ENCODE measurements at regions not wholly inside any gene's neighbourhood (a gene's known extent, or its start where the extent isn't known, plus 50 kb on each side); places are given as distances from the start of the nearest gene placed in this dataset.

DNA sequence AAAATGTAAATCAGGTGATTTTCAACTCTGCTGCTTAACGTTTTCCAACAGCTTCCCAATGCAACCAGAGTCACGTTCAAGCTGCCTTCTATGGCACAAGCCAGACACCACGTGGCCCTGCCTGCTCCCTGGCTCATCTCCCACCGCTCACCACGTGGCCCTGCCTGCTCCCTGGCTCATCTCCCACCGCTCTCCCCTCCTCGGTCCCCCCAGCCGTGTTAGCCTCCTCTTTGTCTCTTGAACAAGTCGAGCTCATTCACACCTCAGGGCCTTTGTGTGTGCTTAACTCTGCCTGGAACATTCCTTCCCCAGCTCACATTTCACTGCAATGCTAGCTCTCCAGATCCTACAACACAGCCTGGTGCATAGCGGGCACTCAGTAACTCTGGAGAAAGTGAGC lies 307.6 kb downstream of the CTTN start:
- H3K4me1 ChIP-seq (ENCODE audit: control insufficient read depth, insufficient read depth, low read length), result no peaks in the 10 kb centered on the region
- no peak overlapping the region for H3K4me3 ChIP-seq (ENCODE audit: low read length)
- H3K27me3 ChIP-seq (ENCODE audit: control insufficient read depth, insufficient read depth, low read length), result no peaks in the 10 kb centered on the region
- no peak overlapping the region for H3K9ac ChIP-seq (ENCODE audit: low read length)
- no peaks in the 10 kb centered on the region for H3K9me3 ChIP-seq (ENCODE audit: control insufficient read depth, low read length)
- no peaks in the 10 kb centered on the region for H3K36me3 ChIP-seq (ENCODE audit: control insufficient read depth, insufficient read depth, low read length)

DNA sequence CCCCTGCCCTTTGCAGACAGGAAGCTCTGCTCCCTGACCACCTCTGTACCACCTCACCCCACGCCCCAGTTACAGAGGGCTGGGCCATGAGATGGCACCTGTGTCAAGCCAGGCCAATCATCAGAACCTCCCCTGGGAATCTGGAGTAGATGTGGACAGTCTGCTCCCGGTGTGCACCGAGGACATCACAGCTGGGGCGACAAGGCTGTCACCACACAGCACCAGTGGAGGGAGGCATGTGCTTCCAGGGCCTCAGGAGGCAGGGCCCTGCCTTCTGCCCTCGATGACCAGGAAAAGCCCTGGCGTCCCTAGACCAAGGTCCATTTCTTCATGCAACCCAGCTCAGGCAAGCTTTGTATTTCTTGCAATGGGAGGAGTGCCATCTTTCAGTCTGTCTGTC lies 309.5 kb downstream of the CTTN start:
- no peaks in the 10 kb centered on the region for H3K36me3 ChIP-seq (ENCODE audit: control insufficient read depth, insufficient read depth, low read length)
- no peak overlapping the region for H3K9ac ChIP-seq (ENCODE audit: low read length)
- H3K4me3 ChIP-seq (ENCODE audit: low read length), result no peak overlapping the region
- no peaks in the 10 kb centered on the region for H3K9me3 ChIP-seq (ENCODE audit: control insufficient read depth, low read length)
- no peaks in the 10 kb centered on the region for H3K27me3 ChIP-seq (ENCODE audit: control insufficient read depth, insufficient read depth, low read length)
- H3K4me1 ChIP-seq (ENCODE audit: control insufficient read depth, insufficient read depth, low read length), result peaks cover 9% of the 10 kb centered on the region

- peaks cover 10% of the 10 kb centered on the region for H3K4me1 ChIP-seq (ENCODE audit: control insufficient read depth, insufficient read depth, low read length)
- H3K9me3 ChIP-seq (ENCODE audit: control insufficient read depth, low read length), result no peaks in the 10 kb centered on the region
- H3K4me3 ChIP-seq (ENCODE audit: low read length), result no peak overlapping the region
- no peaks in the 10 kb centered on the region for H3K27me3 ChIP-seq (ENCODE audit: control insufficient read depth, insufficient read depth, low read length)
- H3K9ac ChIP-seq (ENCODE audit: low read length), result no peak overlapping the region
- no peaks in the 10 kb centered on the region for H3K36me3 ChIP-seq (ENCODE audit: control insufficient read depth, insufficient read depth, low read length)
Observed at GRCh38 chr11:70709596-70709995, 311.3 kb downstream of the CTTN start.

DNA sequence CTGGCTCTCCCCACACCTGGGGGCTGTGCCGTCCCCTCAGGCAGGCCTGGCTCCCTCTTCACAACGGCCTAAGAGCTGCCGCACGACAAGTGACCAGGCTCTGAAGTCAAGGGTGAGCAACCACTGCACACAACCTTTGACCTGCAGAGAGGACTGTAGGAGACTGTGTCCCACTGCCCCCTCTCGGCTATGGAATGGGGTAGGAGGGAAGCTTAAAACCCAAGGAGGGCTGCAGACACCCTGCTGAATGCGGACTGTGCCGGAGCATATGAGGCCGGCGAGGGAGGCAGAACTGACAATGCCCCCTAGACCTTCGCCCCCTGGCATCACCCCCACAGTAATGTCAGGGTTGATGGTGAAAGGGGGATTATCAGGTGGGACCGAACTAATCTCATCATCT lies 311.9 kb downstream of the CTTN start:
- H3K4me1 ChIP-seq (ENCODE audit: control insufficient read depth, insufficient read depth, low read length), result peaks cover 10% of the 10 kb centered on the region
- no peak overlapping the region for H3K9ac ChIP-seq (ENCODE audit: low read length)

DNA sequence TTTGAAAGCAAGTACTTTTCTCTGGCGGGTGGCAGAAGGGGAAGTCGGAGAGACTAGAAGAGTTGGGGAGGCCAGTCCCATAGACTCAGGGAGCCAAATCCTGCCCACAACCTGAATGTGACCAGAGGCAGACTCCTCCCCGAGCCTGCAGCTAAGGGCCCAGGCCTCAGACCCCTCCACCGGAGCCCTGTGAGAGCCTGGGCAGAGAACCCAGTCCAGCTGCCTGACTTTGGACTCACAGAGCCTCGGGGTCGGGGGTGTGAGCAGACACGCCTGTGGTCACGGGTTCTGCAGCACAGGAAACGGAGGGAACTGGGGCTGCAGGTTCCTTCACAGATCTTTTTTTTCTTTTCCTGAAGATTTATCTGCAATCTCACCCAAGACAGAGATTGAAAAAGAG lies 312.3 kb downstream of the CTTN start:
- H3K9me3 ChIP-seq (ENCODE audit: control insufficient read depth, low read length), result no peaks in the 10 kb centered on the region
- no peak overlapping the region for H3K9ac ChIP-seq (ENCODE audit: low read length)
- H3K27me3 ChIP-seq (ENCODE audit: control insufficient read depth, insufficient read depth, low read length), result no peaks in the 10 kb centered on the region
- H3K36me3 ChIP-seq (ENCODE audit: control insufficient read depth, insufficient read depth, low read length), result no peaks in the 10 kb centered on the region
- no peak overlapping the region for H3K4me3 ChIP-seq (ENCODE audit: low read length)
- H3K4me1 ChIP-seq (ENCODE audit: control insufficient read depth, insufficient read depth, low read length), result peaks cover 10% of the 10 kb centered on the region

More for the DNA sequence above, 311.9 kb downstream of the CTTN start:
- H3K27me3 ChIP-seq (ENCODE audit: control insufficient read depth, insufficient read depth, low read length), result no peaks in the 10 kb centered on the region
- no peaks in the 10 kb centered on the region for H3K9me3 ChIP-seq (ENCODE audit: control insufficient read depth, low read length)
- no peak overlapping the region for H3K4me3 ChIP-seq (ENCODE audit: low read length)
- no peaks in the 10 kb centered on the region for H3K36me3 ChIP-seq (ENCODE audit: control insufficient read depth, insufficient read depth, low read length)

DNA sequence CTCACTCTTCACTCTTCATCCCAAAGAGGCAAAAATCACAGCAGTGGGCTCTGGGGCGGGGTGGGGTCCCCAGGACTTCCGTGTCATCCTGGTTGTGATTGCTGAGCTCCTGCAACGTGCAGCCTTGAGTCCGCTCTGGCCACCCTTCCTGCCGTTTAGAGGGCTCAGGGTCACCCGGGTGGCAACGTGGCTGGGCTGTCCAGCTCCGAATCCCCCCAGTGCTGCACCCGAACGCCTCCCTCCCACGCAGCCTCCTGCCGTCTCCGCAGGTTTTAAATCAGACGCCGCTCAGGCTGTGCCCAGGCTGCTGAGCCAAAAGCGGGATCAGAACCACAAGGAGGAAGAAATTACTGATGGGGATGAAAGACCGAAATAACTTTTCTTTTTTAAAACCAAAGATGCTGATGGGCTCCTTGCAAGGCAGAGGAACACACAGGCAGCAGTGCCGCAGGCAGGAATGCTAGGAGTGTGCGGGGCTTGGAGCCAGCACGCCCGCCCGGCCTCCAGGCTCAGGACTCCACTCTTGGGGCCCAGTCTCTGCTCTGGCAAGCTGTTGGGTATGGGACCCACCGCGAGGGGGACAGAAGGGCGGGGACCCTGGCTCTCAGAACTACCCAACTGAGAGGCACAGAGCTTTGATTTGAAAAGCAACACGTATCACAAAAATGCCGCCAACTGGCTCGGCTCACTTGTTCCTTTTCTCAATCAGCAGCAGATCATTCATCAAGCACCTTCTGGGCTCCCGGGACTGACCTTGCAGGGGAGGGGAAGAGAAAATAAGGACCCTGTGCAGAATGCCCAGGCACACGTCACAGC lies 313.0 kb downstream of the CTTN start:
- H3K9me3 ChIP-seq (ENCODE audit: control insufficient read depth, low read length), result no peaks in the 10 kb centered on the region
- no peak overlapping the region for H3K4me3 ChIP-seq (ENCODE audit: low read length)
- H3K9ac ChIP-seq (ENCODE audit: low read length), result no peak overlapping the region
- no peaks in the 10 kb centered on the region for H3K27me3 ChIP-seq (ENCODE audit: control insufficient read depth, insufficient read depth, low read length)
- no peaks in the 10 kb centered on the region for H3K36me3 ChIP-seq (ENCODE audit: control insufficient read depth, insufficient read depth, low read length)
- peaks cover 10% of the 10 kb centered on the region for H3K4me1 ChIP-seq (ENCODE audit: control insufficient read depth, insufficient read depth, low read length)

- Histone ChIP-seq H3K27me3 (ENCODE audit: control insufficient read depth, insufficient read depth, low read length) (no peaks in the 10 kb centered on the region), H3K4me3 (ENCODE audit: low read length) (no peak overlapping the region), H3K9ac (ENCODE audit: low read length) (no peak overlapping the region), H3K9me3 (ENCODE audit: control insufficient read depth, low read length) (no peaks in the 10 kb centered on the region), H3K36me3 (ENCODE audit: control insufficient read depth, insufficient read depth, low read length) (no peaks in the 10 kb centered on the region), H3K4me1 (ENCODE audit: control insufficient read depth, insufficient read depth, low read length) (peaks cover 10% of the 10 kb centered on the region)
Observed at GRCh38 chr11:70711911-70712185, 313.5 kb downstream of the CTTN start.

DNA sequence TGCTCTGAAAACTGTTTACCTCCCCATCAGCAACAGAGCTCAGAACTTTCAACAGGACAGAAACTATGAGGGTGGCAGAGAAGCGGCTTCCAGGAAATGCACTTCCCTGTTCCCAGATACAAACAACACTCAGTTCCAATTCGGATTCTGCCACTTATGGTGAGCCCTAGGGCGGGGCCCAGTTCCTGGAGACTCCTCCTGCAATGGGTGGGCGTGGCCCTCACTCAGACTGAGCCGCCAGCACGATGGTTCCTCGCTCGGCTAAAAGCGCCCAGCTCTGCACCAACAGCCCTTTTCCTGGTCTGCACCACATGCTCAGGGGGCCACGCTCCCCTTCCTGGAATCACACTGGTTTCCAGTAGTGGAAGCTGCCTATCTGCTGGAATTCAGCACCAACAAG lies 314.1 kb downstream of the CTTN start:
- no peak overlapping the region for H3K9ac ChIP-seq (ENCODE audit: low read length)
- H3K4me1 ChIP-seq (ENCODE audit: control insufficient read depth, insufficient read depth, low read length), result peaks cover 10% of the 10 kb centered on the region
- H3K4me3 ChIP-seq (ENCODE audit: low read length), result no peak overlapping the region
- H3K36me3 ChIP-seq (ENCODE audit: control insufficient read depth, insufficient read depth, low read length), result no peaks in the 10 kb centered on the region
- H3K9me3 ChIP-seq (ENCODE audit: control insufficient read depth, low read length), result no peaks in the 10 kb centered on the region
- no peaks in the 10 kb centered on the region for H3K27me3 ChIP-seq (ENCODE audit: control insufficient read depth, insufficient read depth, low read length)

DNA sequence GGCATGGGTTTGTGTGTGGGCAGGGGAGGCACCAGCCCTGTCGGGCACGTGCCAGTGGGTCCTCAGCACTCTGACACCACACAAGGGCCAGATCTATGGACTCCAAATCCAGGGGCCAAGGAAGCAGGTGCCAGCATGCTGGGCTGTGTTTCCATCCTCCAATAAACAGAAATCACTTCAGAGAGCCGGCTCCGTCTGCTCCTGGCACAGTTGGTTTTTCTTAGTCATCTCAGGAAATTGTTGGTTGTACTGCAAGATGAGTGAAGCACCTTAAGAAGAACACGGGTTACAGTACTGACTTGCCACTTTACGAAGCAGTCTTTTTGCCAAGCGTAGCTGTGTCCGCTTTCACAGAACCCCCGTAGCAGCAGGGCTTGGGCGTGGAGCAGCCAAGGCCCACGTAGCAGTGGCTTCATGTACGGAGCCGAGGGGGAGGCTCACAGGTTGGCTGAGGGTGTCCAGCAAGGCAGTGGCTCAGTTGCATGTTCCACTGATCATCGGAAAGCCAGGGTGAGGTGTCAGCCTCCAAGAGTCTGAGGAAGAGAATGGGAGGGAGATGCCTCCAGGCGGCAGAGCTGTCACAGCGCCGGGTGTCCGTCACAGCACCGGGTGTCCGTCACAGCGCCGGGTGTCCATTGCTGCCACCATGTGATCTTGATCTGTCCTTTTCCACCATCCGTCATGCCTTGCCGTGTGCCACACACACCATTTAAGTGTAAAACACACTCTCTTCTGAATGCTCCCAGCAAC lies 314.9 kb downstream of the CTTN start:
- H3K27me3 ChIP-seq (ENCODE audit: control insufficient read depth, insufficient read depth, low read length), result no peaks in the 10 kb centered on the region
- H3K9me3 ChIP-seq (ENCODE audit: control insufficient read depth, low read length), result no peaks in the 10 kb centered on the region
- no peak overlapping the region for H3K4me3 ChIP-seq (ENCODE audit: low read length)

GRCh38 chr11:70713988-70714665 lies 315.8 kb downstream of the CTTN start:
- H3K27me3 ChIP-seq (ENCODE audit: control insufficient read depth, insufficient read depth, low read length), result no peaks in the 10 kb centered on the region
- H3K9ac ChIP-seq (ENCODE audit: low read length), result no peak overlapping the region
- peaks cover 10% of the 10 kb centered on the region for H3K4me1 ChIP-seq (ENCODE audit: control insufficient read depth, insufficient read depth, low read length)
- no peaks in the 10 kb centered on the region for H3K36me3 ChIP-seq (ENCODE audit: control insufficient read depth, insufficient read depth, low read length)
- H3K4me3 ChIP-seq (ENCODE audit: low read length), result no peak overlapping the region
- H3K9me3 ChIP-seq (ENCODE audit: control insufficient read depth, low read length), result no peaks in the 10 kb centered on the region

More for the DNA sequence above, 314.9 kb downstream of the CTTN start:
- H3K4me1 ChIP-seq (ENCODE audit: control insufficient read depth, insufficient read depth, low read length), result peaks cover 10% of the 10 kb centered on the region
- H3K9ac ChIP-seq (ENCODE audit: low read length), result no peak overlapping the region
- H3K36me3 ChIP-seq (ENCODE audit: control insufficient read depth, insufficient read depth, low read length), result no peaks in the 10 kb centered on the region

DNA sequence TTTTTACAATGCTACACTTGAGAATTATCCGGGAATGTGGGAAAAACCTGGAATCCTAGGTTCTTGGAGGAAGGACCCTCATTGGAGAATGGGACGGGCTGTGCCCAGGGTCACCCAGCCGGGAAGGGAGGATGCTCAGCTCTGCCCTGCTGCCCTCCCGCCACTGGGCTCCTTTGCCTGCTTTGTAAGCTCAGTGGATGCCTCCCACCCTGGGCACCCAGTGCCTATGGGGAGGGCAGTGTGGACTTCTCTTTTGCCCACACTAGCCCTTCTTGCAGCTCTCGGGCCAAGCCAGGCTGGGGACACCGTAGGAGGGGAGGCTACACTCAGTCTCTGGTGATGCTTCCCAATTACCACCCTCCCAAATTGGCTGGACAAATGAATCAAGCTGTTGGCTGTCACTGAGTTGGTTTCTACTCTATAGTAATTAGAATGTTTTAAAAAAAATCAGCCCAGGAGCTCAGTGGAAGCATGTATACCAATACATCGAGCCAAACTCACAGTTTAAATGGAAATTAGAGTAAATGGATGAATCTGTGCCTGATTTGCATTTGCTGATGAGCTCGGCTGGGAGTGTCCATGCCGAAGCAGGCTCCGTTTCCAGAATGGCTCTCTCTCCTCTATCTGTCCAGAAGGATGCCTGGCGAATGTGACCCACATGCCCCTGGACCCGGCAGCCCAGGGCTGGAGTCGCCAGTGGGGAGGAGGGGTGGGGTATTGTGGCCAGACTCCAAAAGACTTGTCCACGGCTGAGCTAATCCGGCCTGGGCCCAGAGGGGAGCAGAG lies 317.0 kb downstream of the CTTN start:
- Histone ChIP-seq H3K4me1 (ENCODE audit: control insufficient read depth, insufficient read depth, low read length) (peaks cover 10% of the 10 kb centered on the region), H3K9ac (ENCODE audit: low read length) (no peak overlapping the region), H3K4me3 (ENCODE audit: low read length) (no peak overlapping the region), H3K36me3 (ENCODE audit: control insufficient read depth, insufficient read depth, low read length) (no peaks in the 10 kb centered on the region), H3K27me3 (ENCODE audit: control insufficient read depth, insufficient read depth, low read length) (no peaks in the 10 kb centered on the region), H3K9me3 (ENCODE audit: control insufficient read depth, low read length) (no peaks in the 10 kb centered on the region)

Measured in mucosa of stomach (tissue), 1 donor.